ENCODE measurements at regions not wholly inside any gene's neighbourhood (a gene's known extent, or its start where the extent isn't known, plus 50 kb on each side); places are given as distances from the start of the nearest gene placed in this dataset.
"Not testable (repeated sequence)": the region's sequence is repeated elsewhere in the genome, so short reads cannot be mapped to it uniquely, and the experiment has no call there.

- no peak for TF ChIP-seq CTCF (IDR thresholded peaks at IDR 0.05; ENCODE audit: low read depth, low read length)
- CTCF ChIA-PET, result interaction anchor here (0.5 kb wide), 1 partner anchor 469 kb away, joined by 3 read pairs; no protein-coding TSS in a partner anchor
- no peaks in the 10 kb centered on the region for H3K9me3 ChIP-seq (ENCODE audit: control insufficient read depth, insufficient read depth, low read length)
- no peaks in the 10 kb centered on the region for H3K27me3 ChIP-seq (ENCODE audit: control insufficient read depth, insufficient read depth, low read length)
- H3K27ac ChIP-seq (ENCODE audit: low read depth, low read length), result no peak overlapping the region
- POLR2A ChIA-PET, result no interaction called here
- no peak overlapping the region for H3K4me3 ChIP-seq (ENCODE audit: low read depth, low read length)
- no peak for DNase-seq (ENCODE audit: low read depth, low spot score)
Measured at GRCh38 chr2:122081751-122082150, 326.3 kb downstream of the TSN start.

- ChIA-PET CTCF (no interaction called here), POLR2A (no interaction called here)
- Histone ChIP-seq H3K27me3 (ENCODE audit: control insufficient read depth, insufficient read depth, low read length) (no peaks in the 10 kb centered on the region), H3K9me3 (ENCODE audit: control insufficient read depth, insufficient read depth, low read length) (no peaks in the 10 kb centered on the region), H3K4me3 (ENCODE audit: low read depth, low read length) (no peak overlapping the region), H3K27ac (ENCODE audit: low read depth, low read length) (no peak overlapping the region)
- no peak for TF ChIP-seq CTCF (IDR thresholded peaks at IDR 0.05; ENCODE audit: low read depth, low read length)
- DNase-seq (ENCODE audit: low read depth, low spot score), result no peak
Measured at GRCh38 chr2:122083256-122084048, 328.0 kb downstream of the TSN start.

- CTCF ChIA-PET; H3K27ac ChIP-seq (ENCODE audit: low read depth, low read length); H3K4me3 ChIP-seq (ENCODE audit: low read depth, low read length); POLR2A ChIA-PET; H3K27me3 ChIP-seq (ENCODE audit: control insufficient read depth, insufficient read depth, low read length); H3K9me3 ChIP-seq (ENCODE audit: control insufficient read depth, insufficient read depth, low read length); DNase-seq (ENCODE audit: low read depth, low spot score): not testable (repeated sequence)
Measured at GRCh38 chr2:122085672-122086071, 330.2 kb downstream of the TSN start.

GRCh38 chr2:122094557-122094956 lies 339.1 kb downstream of the TSN start:
- no peak overlapping the region for H3K27ac ChIP-seq (ENCODE audit: low read depth, low read length)
- CTCF ChIA-PET, result no interaction called here
- POLR2A ChIA-PET, result no interaction called here
- DNase-seq (ENCODE audit: low read depth, low spot score), result no peak
- H3K9me3 ChIP-seq (ENCODE audit: control insufficient read depth, insufficient read depth, low read length), result no peaks in the 10 kb centered on the region
- no peak overlapping the region for H3K4me3 ChIP-seq (ENCODE audit: low read depth, low read length)
- H3K27me3 ChIP-seq (ENCODE audit: control insufficient read depth, insufficient read depth, low read length), result no peaks in the 10 kb centered on the region
- no peak for TF ChIP-seq CTCF (IDR thresholded peaks at IDR 0.05; ENCODE audit: low read depth, low read length)

- Histone ChIP-seq H3K4me3 (ENCODE audit: low read depth, low read length) (no peak overlapping the region), H3K9me3 (ENCODE audit: control insufficient read depth, insufficient read depth, low read length) (no peaks in the 10 kb centered on the region), H3K27me3 (ENCODE audit: control insufficient read depth, insufficient read depth, low read length) (no peaks in the 10 kb centered on the region), H3K27ac (ENCODE audit: low read depth, low read length) (no peak overlapping the region)
- POLR2A ChIA-PET, result no interaction called here
- CTCF ChIA-PET, result no interaction called here
- no peak for DNase-seq (ENCODE audit: low read depth, low spot score)
- no peak for TF ChIP-seq CTCF (IDR thresholded peaks at IDR 0.05; ENCODE audit: low read depth, low read length)
Measured at GRCh38 chr2:122096761-122097160, 341.3 kb downstream of the TSN start.
